ENCODE measurements at regions not wholly inside any gene's neighbourhood (a gene's known extent, or its start where the extent isn't known, plus 50 kb on each side); places are given as distances from the start of the nearest gene placed in this dataset.
A peak's percentile ranks its signal among the peaks of the same experiment; 100 is the strongest.
"Not testable (repeated sequence)": the region's sequence is repeated elsewhere in the genome, so short reads cannot be mapped to it uniquely, and the experiment has no call there.

DNA sequence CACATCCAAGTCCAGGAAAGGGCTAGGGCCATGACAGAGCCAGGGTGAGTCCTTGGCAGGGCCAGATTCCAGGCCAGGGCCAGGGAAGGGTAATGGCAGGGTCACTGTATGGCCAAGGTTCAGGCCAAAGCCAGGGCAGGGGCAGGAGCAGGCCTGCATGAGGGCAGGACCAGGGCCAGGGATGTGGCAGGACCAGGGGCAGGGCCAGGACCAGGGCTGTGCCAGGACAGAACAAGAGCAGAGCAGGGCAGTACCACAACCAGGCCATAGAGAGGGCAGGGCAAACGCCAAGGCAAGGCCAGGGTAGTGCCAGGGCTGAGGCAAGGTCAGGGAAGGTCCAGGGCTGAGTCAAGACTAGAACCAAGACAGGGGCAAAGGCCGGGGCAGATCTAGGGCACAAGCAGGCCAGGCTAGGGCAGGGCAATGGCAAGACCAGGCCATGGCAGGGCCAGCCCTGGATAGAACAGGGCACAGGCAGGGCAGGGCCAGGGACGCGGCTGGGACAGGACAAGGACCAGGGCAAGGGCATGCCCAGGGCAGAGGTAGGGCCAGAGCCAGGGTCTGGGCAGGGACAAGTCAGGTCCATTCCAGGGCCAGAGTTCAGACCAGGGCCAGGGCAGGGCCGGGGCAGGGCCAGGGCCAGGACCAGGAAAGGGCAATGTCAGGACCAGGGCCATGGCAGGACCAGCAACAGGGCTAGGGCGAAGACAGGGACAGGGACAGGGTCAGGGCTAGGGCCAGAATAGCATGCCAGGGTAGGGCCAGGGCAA is 154.8 kb downstream of the LIPI start:
- no CpG with 5 or more reads among the region's 6 CpGs for WGBS (ENCODE audit: extremely low coverage, insufficient coverage, insufficient read length)
- H3K27me3 ChIP-seq (ENCODE audit: insufficient read depth, low read length); H2BK5ac ChIP-seq (ENCODE audit: low read depth, low read length, poor library complexity); H3K36me3 ChIP-seq (ENCODE audit: control insufficient read depth in 1 of 2, insufficient read depth in 2 of 2, low read length in 2 of 2); H3K4me3 ChIP-seq (ENCODE audit: low read depth, low read length); H3K14ac ChIP-seq (ENCODE audit: low read length); H3K4me2 ChIP-seq (ENCODE audit: low read length); H2AK5ac ChIP-seq (ENCODE audit: low read length); H3K27ac ChIP-seq (ENCODE audit: low read depth, low read length); H3K79me1 ChIP-seq (ENCODE audit: low read length); DNase-seq; H2BK12ac ChIP-seq (ENCODE audit: low read length); H2AFZ ChIP-seq (ENCODE audit: insufficient read depth, low read length, poor library complexity); H4K91ac ChIP-seq (ENCODE audit: low read depth, low read length); H4K8ac ChIP-seq (ENCODE audit: low read depth, low read length); H2BK120ac ChIP-seq (ENCODE audit: insufficient read depth, low read length, poor library complexity); H3K23ac ChIP-seq (ENCODE audit: low read length); H3K4me1 ChIP-seq (ENCODE audit: control insufficient read depth in 1 of 2, insufficient read depth in 2 of 2, low read length in 2 of 2); H3K9me3 ChIP-seq (ENCODE audit: insufficient read depth, low read depth, low read length); H3K9ac ChIP-seq (ENCODE audit: low read length); H4K12ac ChIP-seq (ENCODE audit: low read depth, low read length): not testable (repeated sequence)
- peak overlapping the region; percentile 71 for H3K18ac ChIP-seq (ENCODE audit: low read length)
- peaks cover 24% of the 10 kb centered on the region for H3K79me2 ChIP-seq (ENCODE audit: control insufficient read depth, insufficient read depth, low read length, poor library complexity)
- H3K4ac ChIP-seq (ENCODE audit: low read depth, low read length) = peak overlapping the region; percentile 77

DNA sequence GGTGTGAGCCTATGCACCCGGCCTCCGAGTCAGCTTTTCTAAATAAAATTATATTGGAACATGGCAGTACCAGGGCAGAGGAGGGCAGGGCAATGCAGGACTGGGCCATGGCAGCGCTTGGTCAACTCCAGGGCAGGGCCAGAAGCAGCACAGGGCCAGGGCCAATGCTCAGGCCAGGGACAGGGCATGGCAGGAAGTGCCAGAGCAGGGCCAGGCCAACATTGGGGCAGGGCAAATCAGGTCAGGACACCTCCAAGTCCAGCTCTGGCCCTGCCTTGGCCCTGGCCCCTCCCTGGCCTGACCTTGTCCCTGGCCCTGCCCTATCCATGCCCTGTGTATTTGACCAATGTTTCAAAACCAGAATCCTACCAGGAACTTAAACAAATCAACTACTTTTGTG is 156.1 kb downstream of the LIPI start:
- Histone ChIP-seq H2AFZ (ENCODE audit: insufficient read depth, low read length, poor library complexity) (no peak overlapping the region), H4K12ac (ENCODE audit: low read depth, low read length) (no peak overlapping the region), H4K8ac (ENCODE audit: low read depth, low read length) (no peak overlapping the region), H3K27ac (ENCODE audit: low read depth, low read length) (no peak overlapping the region), H2BK5ac (ENCODE audit: low read depth, low read length, poor library complexity) (no peak overlapping the region), H3K4me1 (ENCODE audit: control insufficient read depth in 1 of 2, insufficient read depth in 2 of 2, low read length in 2 of 2) (peaks cover 0 to 8% of the 10 kb centered on the region in 2 experiments), H3K18ac (ENCODE audit: low read length) (no peak overlapping the region), H3K9ac (ENCODE audit: low read length) (no peak overlapping the region), H3K14ac (ENCODE audit: low read length) (no peak overlapping the region), H3K79me1 (ENCODE audit: low read length) (no peaks in the 10 kb centered on the region), H3K4me3 (ENCODE audit: low read depth, low read length) (peak overlapping the region; percentile 4), H3K23ac (ENCODE audit: low read length) (no peak overlapping the region), H3K79me2 (ENCODE audit: control insufficient read depth, insufficient read depth, low read length, poor library complexity) (peaks cover 25% of the 10 kb centered on the region), H3K4me2 (ENCODE audit: low read length) (no peak overlapping the region), H4K91ac (ENCODE audit: low read depth, low read length) (no peak overlapping the region), H2BK12ac (ENCODE audit: low read length) (no peak overlapping the region), H3K9me3 (ENCODE audit: insufficient read depth, low read depth, low read length) (peaks cover 2% of the 10 kb centered on the region), H3K27me3 (ENCODE audit: insufficient read depth, low read length) (no peaks in the 10 kb centered on the region), H3K36me3 (ENCODE audit: control insufficient read depth in 1 of 2, insufficient read depth in 2 of 2, low read length in 2 of 2) (peaks cover 2% of the 10 kb centered on the region in 2 experiments), H2AK5ac (ENCODE audit: low read length) (no peak overlapping the region), H2BK120ac (ENCODE audit: insufficient read depth, low read length, poor library complexity) (no peak overlapping the region), H3K4ac (ENCODE audit: low read depth, low read length) (peak overlapping the region; percentile 100)
- DNase-seq = no peak
- no CpG with 5 or more reads among the region's 3 CpGs for WGBS (ENCODE audit: extremely low coverage, insufficient coverage, insufficient read length)

DNA sequence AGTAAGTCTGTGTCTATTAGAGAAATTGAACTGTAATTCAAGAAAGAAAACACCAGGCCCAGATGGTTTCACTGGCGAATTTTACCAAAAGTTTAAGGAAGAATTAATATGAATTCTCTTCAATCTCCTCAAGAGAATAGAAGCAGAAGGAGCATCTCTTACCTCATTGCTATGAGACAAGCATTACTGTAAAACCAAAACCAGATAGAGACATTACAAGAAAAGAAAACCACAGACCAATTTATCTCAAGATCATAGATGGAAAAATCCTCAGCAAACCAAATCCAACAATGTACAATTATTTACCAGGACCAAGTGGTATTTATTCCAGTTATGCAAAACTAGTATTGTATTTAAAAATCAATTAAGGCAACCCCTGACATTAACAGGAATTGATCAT is 160.6 kb downstream of the LIPI start:
- no peak overlapping the region for H3K18ac ChIP-seq (ENCODE audit: low read length)

DNA sequence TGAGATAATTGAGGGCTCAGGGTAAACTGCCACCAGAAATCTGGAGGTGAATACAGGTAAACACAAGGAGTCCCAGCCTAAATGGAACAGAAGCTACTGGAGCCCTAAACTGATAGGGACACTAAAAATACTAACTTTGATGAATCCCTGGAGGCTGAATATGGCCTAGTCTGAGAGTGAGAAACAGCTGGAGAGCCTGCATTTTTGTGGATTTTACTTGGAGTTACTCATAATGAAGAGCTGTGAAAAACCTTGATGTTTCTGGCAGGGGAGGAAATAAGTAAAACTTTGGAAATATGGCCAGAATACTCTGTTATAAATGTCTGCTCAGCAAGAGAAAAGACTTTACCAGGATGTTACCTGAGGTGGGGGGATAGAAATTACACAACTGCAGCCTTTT is 164.4 kb downstream of the LIPI start:
- Histone ChIP-seq H4K12ac (ENCODE audit: low read depth, low read length) (no peak overlapping the region), H4K8ac (ENCODE audit: low read depth, low read length) (no peak overlapping the region), H3K14ac (ENCODE audit: low read length) (no peak overlapping the region), H3K9me3 (ENCODE audit: insufficient read depth, low read depth, low read length) (no peaks in the 10 kb centered on the region), H3K79me1 (ENCODE audit: low read length) (no peaks in the 10 kb centered on the region), H3K4me2 (ENCODE audit: low read length) (no peak overlapping the region), H3K18ac (ENCODE audit: low read length) (no peak overlapping the region), H2BK5ac (ENCODE audit: low read depth, low read length, poor library complexity) (no peak overlapping the region), H3K23ac (ENCODE audit: low read length) (no peak overlapping the region), H2AFZ (ENCODE audit: insufficient read depth, low read length, poor library complexity) (no peak overlapping the region), H2BK120ac (ENCODE audit: insufficient read depth, low read length, poor library complexity) (no peak overlapping the region), H3K27ac (ENCODE audit: low read depth, low read length) (no peak overlapping the region), H3K4me3 (ENCODE audit: low read depth, low read length) (no peak overlapping the region), H4K91ac (ENCODE audit: low read depth, low read length) (no peak overlapping the region), H3K4me1 (ENCODE audit: control insufficient read depth in 1 of 2, insufficient read depth in 2 of 2, low read length in 2 of 2) (no peaks in the 10 kb centered on the region), H2BK12ac (ENCODE audit: low read length) (no peak overlapping the region), H3K4ac (ENCODE audit: low read depth, low read length) (no peak overlapping the region), H3K36me3 (ENCODE audit: control insufficient read depth in 1 of 2, insufficient read depth in 2 of 2, low read length in 2 of 2) (no peaks in the 10 kb centered on the region), H3K27me3 (ENCODE audit: insufficient read depth, low read length) (no peaks in the 10 kb centered on the region), H2AK5ac (ENCODE audit: low read length) (no peak overlapping the region), H3K9ac (ENCODE audit: low read length) (no peak overlapping the region), H3K79me2 (ENCODE audit: control insufficient read depth, insufficient read depth, low read length, poor library complexity) (peaks cover 1% of the 10 kb centered on the region)
- DNase-seq = no peak

More for the DNA sequence above, 160.6 kb downstream of the LIPI start:
- H3K9me3 ChIP-seq (ENCODE audit: insufficient read depth, low read depth, low read length) = no peaks in the 10 kb centered on the region
- H3K27me3 ChIP-seq (ENCODE audit: insufficient read depth, low read length) = no peaks in the 10 kb centered on the region
- H3K9ac ChIP-seq (ENCODE audit: low read length) = no peak overlapping the region
- H3K4me3 ChIP-seq (ENCODE audit: low read depth, low read length) = no peak overlapping the region
- H2BK120ac ChIP-seq (ENCODE audit: insufficient read depth, low read length, poor library complexity) = no peak overlapping the region
- no CpG with 5 or more reads among the region's 1 CpG for WGBS (ENCODE audit: extremely low coverage, insufficient coverage, insufficient read length)
- H3K79me1 ChIP-seq (ENCODE audit: low read length) = no peaks in the 10 kb centered on the region
- no peak overlapping the region for H3K4me2 ChIP-seq (ENCODE audit: low read length)
- H2BK5ac ChIP-seq (ENCODE audit: low read depth, low read length, poor library complexity) = no peak overlapping the region
- no peaks in the 10 kb centered on the region for H3K4me1 ChIP-seq (ENCODE audit: control insufficient read depth in 1 of 2, insufficient read depth in 2 of 2, low read length in 2 of 2)
- peaks cover 8% of the 10 kb centered on the region for H3K79me2 ChIP-seq (ENCODE audit: control insufficient read depth, insufficient read depth, low read length, poor library complexity)
- H4K91ac ChIP-seq (ENCODE audit: low read depth, low read length) = no peak overlapping the region
- no peak overlapping the region for H3K4ac ChIP-seq (ENCODE audit: low read depth, low read length)
- H3K27ac ChIP-seq (ENCODE audit: low read depth, low read length) = no peak overlapping the region
- H4K12ac ChIP-seq (ENCODE audit: low read depth, low read length) = no peak overlapping the region
- no peak overlapping the region for H2BK12ac ChIP-seq (ENCODE audit: low read length)
- DNase-seq = no peak
- H4K8ac ChIP-seq (ENCODE audit: low read depth, low read length) = no peak overlapping the region
- H3K14ac ChIP-seq (ENCODE audit: low read length) = no peak overlapping the region
- no peak overlapping the region for H2AFZ ChIP-seq (ENCODE audit: insufficient read depth, low read length, poor library complexity)
- no peak overlapping the region for H2AK5ac ChIP-seq (ENCODE audit: low read length)
- no peak overlapping the region for H3K23ac ChIP-seq (ENCODE audit: low read length)
- H3K36me3 ChIP-seq (ENCODE audit: control insufficient read depth in 1 of 2, insufficient read depth in 2 of 2, low read length in 2 of 2) = peaks cover 0 to 2% of the 10 kb centered on the region in 2 experiments

All from trophoblast cell (in vitro differentiated cells and primary cell).